ENCODE measurements at regions not wholly inside any gene's neighbourhood (a gene's known extent, or its start where the extent isn't known, plus 50 kb on each side); places are given as distances from the start of the nearest gene placed in this dataset.
"Not testable (repeated sequence)": the region's sequence is repeated elsewhere in the genome, so short reads cannot be mapped to it uniquely, and the experiment has no call there.

DNA sequence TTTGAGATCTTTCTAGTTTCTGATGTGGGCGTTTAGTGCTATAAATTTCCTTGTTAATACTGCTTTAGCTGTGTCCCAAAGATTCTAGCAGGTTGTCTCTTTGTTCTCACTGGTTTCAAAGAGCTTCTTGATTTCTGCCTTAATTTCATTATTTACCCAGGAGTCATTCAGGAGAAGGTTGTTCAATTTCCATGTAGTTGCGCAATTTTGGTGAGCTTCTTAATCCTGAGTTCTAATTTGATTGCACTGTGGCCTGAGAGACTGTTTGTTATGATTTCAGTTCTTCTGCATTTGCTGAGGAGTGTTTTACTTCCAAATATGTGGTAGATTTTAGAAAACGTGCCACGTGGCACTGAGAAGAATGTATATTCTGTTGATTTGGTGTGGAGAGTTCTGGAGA is 254.6 kb downstream of the ADGRL2 start:
- not testable (repeated sequence) for DNase-seq (ENCODE audit: low spot score)

DNA sequence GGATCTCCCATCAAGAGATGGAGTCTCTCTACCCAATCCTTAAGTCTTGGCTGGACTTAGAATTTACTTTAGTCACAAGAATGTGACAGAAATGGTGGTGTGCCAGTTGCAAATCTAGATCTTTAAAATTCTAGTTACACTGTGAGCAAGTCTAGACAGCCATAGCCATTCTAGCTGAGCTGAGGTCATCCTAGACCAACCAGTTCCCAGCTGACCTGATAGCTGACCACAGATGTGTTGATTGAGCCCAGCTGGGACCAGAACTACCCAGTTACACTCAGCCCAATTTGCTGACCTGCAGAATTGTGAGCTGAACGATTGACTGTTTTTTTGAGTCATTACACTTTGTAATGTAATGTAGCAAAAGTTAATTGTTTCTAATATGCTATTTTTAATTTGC is 251.8 kb downstream of the ADGRL2 start:
- DNase-seq (ENCODE audit: low spot score), result no peak

DNA sequence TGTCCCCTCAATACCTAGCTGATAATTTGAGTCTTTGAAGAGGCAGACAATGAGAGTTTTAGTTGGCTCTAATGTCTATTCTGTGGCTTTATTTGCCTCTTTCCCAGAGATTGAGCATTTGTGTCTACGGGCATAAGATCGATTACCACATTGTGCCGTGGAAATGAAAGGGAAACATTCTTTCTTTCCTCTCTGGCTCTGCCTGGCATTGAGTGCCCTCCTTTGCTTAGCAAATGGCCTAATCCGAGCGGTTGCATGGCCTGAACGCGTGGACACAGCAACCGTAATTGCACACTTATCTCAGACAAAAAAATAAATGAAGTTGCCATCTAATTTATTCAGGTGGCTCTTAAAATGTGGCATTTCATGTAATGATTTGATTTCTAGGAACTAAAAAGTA is 247.9 kb downstream of the ADGRL2 start:
- no peak for DNase-seq (ENCODE audit: low spot score)

DNA sequence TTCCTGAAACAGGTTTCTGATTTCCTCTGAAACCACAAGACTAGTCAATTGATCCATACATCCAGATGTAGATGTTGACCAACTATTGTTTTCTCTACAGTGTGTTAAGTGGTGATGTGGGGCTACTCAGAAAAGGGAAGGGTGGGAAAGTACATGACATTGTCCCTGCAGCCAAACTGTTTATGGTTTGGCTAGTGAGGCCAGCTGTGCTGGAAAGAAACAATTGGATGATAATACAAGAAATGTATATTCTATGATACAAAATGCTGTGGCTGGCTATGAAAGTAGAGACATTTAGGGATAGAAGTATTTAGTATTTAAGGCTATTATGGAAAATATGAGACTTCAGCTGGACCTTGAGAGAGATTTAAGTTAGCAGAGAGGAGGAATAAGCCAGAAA is 244.5 kb downstream of the ADGRL2 start:
- DNase-seq (ENCODE audit: low spot score), result no peak

DNA sequence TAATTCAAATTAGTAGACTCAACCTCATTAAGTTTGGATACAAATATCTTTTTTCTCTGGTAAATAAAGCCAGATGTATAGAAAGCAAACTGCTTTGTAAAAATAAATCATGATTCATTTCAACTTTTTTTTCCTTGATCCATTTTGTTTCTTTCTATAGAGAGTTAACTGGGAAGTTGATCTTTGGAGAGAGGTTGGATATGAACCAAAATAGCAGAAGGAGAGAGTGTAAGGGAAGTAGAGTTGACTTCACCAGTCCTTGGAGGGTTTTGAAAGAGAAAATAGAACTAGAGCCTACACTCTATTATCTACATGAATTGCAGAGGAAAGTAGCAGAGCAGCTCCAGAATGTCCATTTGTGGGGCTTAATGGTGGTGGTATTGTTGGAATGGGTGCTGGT is 243.8 kb downstream of the ADGRL2 start:
- DNase-seq (ENCODE audit: low spot score), result no peak

DNA sequence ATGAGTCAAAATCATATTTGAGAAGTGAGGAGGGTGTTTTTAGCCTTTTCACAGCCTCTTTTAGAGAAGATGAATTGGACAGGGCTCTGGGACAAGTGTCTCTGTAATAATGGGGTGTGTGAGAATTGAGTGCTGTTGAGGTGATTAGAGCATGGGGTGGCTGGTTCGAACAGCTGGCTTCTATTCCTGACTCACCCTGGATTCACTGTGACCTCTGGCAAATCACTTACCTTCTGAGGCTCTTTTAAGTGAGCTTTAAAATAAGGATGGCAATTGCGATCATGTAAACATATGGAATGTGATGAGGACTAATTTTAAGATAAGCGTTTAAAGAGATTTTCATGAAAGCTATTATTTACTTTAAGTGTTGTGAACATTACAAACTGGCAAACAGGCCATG is 243.4 kb downstream of the ADGRL2 start:
- no peak for DNase-seq (ENCODE audit: low spot score)

DNA sequence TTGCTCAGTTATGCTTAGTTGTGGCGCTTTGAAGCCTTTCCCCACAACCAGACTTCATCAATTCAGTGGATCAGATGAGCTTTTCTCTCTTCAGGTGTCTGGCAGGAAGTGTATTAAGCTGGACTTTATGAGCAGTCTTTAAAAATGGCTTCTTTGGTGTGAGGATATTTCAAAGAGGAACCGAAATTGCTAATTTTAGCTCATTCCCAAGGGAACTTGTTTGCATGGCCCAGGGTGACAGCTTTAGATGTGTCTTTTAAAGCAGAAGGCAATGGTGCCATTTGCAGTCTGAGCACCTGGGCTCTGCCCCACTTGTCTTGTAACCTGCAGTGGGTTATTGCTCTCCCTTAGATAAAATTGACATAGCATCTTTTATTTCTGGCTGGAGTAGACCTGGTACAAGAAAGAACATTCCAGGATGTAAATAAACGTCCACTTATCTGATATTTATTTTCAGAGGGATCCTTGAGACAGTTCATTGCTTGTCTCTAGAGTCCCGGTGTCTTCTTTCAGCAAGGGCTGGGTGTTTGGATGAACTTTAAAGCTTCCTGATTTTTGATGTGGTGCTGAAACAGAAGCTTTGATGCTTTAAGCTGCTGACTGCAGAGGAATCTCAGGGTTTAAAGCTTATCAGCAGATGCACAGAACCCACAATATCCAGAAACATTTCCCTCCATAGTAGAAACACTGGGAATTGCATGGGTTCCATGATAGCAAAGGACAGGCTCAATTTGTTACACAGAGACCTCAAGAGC is 241.7 kb downstream of the ADGRL2 start:
- peak; percentile 36 for DNase-seq (ENCODE audit: low spot score)

Measured in NAMALWA (cell line).